Calu3 (cell line): ENCODE measurements at regions not wholly inside any gene's neighbourhood (a gene's known extent, or its start where the extent isn't known, plus 50 kb on each side); places are given as distances from the start of the nearest gene placed in this dataset.
"Not testable (repeated sequence)": the region's sequence is repeated elsewhere in the genome, so short reads cannot be mapped to it uniquely, and the experiment has no call there.

Experiments used
- BruUV-seq: library from RNA; stranded (reverse); fragments of 400-500 nt; replicated peaks from 2 replicates; lab custom pipeline; 2021; lab: Mats Ljungman, UMichigan
- CTCF ChIA-PET: fragments of 300-600 bp; sonication (Branson Sonifier 250); formaldehyde crosslinking; loops from one replicate; lab custom pipeline; 2022; ENCODE audit warnings: antibody characterized with exemption; lab: Charles Lee
- DNase-seq: peaks from one replicate; pipeline ENCODE4 v3.0.0; 2022
- H3K27ac Mint-ChIP-seq: one replicate; pipeline ENCODE4 v1.8.0; 2022; ENCODE audit warnings: mixed read lengths; ENCODE audit not compliant: unreplicated experiment
- H3K27me3 Mint-ChIP-seq: one replicate; pipeline ENCODE4 v1.8.0; 2022; ENCODE audit warnings: mixed read lengths; ENCODE audit not compliant: unreplicated experiment
- H3K36me3 Mint-ChIP-seq: one replicate; pipeline ENCODE4 v1.8.0; 2022; ENCODE audit warnings: mild to moderate bottlenecking, moderate library complexity, mixed read lengths; ENCODE audit not compliant: insufficient read depth, unreplicated experiment
- H3K4me1 Mint-ChIP-seq: one replicate; pipeline ENCODE4 v1.8.0; 2022; ENCODE audit warnings: mild to moderate bottlenecking, low read depth, mixed read lengths; ENCODE audit not compliant: unreplicated experiment
- H3K4me3 Mint-ChIP-seq: one replicate; pipeline ENCODE4 v1.8.0; 2022; ENCODE audit warnings: mild to moderate bottlenecking, low read depth, moderate library complexity, mixed read lengths; ENCODE audit not compliant: unreplicated experiment
- H3K9me3 Mint-ChIP-seq: one replicate; pipeline ENCODE4 v1.8.0; 2022; ENCODE audit warnings: low read depth, mixed read lengths; ENCODE audit not compliant: unreplicated experiment
- CTCF ChIP-seq: fragments of 200-600 bp; IDR thresholded peaks from one replicate; pipeline ENCODE4 v1.8.0; 2022; ENCODE audit warnings: antibody characterized with exemption; ENCODE audit not compliant: unreplicated experiment
- intact Hi-C: fragments of 100-400 bp; cut with micrococcal nuclease; formaldehyde crosslinking; loops from one replicate; pipeline ENCODE4 v1.10.0; 2022; ENCODE audit not compliant: unreplicated experiment

DNA sequence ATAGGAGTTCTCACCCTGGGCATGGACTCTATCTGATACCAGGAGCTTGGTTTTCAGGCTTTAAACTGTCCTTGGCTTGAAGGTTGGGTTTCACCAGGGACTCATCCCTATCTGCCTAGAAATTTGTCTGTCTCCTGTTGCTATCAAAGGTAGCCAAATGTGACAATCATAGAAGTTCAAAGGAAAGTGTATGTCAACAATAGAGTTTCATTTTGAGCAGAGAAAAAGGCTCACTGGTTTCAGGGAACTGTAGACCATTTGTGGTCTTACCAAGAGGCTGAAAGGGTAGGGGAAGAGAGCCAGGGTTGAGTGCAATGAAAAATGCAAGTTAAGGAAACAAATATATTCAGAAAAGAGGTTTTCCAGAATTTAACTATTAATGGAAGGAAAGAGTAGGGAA is 966.8 kb upstream of the CITED2 start:
- CTCF ChIA-PET = no interaction called here
- BruUV-seq = no TSS peak
- no peak for TF ChIP-seq CTCF
- peaks cover 11% of the 10 kb centered on the region for H3K4me1 Mint-ChIP-seq
- no peak for DNase-seq
- no peak overlapping the region for H3K4me3 Mint-ChIP-seq
- H3K36me3 Mint-ChIP-seq = no peaks in the 10 kb centered on the region
- intact Hi-C loops = no loop called here
- no peak overlapping the region for H3K27ac Mint-ChIP-seq
- H3K9me3 Mint-ChIP-seq = peaks cover 8% of the 10 kb centered on the region
- H3K27me3 Mint-ChIP-seq = no peaks in the 10 kb centered on the region

- peaks cover 8% of the 10 kb centered on the region for H3K9me3 Mint-ChIP-seq
- TF ChIP-seq CTCF = no peak
- no peak for DNase-seq
- peaks cover 11% of the 10 kb centered on the region for H3K4me1 Mint-ChIP-seq
- CTCF ChIA-PET = no interaction called here
- H3K4me3 Mint-ChIP-seq = no peak overlapping the region
- intact Hi-C loops = no loop called here
- H3K27me3 Mint-ChIP-seq = no peaks in the 10 kb centered on the region
- no peaks in the 10 kb centered on the region for H3K36me3 Mint-ChIP-seq
- H3K27ac Mint-ChIP-seq = no peak overlapping the region
- no TSS peak for BruUV-seq
Observed at GRCh38 chr6:140340795-140341194, 966.3 kb upstream of the CITED2 start.

DNA sequence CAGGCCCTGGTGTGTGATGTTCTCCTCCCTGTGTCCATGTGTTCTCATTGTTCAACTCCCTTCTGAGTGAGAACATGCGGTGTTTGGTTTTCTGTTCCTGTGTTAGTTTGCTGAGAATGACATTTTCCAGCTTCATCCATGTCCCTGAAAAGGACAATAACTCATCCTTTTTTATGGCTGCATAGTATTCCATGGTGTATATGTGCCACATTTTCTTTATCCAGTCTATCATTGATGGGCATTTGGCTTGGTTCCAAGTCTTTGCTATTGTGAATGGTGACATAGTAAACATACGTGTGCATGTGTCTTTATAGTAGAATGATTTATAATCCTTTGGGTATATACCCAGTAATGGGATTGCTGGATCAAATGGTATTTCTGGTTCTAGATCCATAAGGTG is 964.6 kb upstream of the CITED2 start:
- intact Hi-C loops, DNase-seq, H3K9me3 Mint-ChIP-seq, CTCF ChIA-PET, H3K27me3 Mint-ChIP-seq, BruUV-seq, H3K36me3 Mint-ChIP-seq, H3K4me3 Mint-ChIP-seq, H3K27ac Mint-ChIP-seq, H3K4me1 Mint-ChIP-seq: not testable (repeated sequence)

DNA sequence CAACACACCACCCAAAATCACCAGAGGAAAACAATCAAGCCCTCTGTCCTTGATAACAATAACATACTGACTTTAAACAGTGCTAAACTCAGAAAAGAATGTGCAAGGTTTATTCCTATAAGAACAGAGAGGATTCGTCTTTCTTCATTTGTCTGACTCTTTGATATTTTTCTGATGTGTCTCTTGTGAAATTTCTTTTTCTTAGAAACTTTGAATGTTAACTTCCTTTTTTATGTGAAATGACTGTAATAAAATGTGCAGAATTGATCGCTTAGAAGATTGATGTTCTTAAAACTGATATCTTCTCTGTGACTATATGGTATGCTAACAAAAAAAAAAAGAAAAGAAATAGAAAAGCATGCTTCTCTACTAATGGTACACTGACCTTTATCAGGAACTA is 947.4 kb upstream of the CITED2 start:
- CTCF ChIA-PET = no interaction called here
- Mint-ChIP-seq H3K9me3 (peaks cover 3% of the 10 kb centered on the region), H3K4me3 (no peak overlapping the region), H3K27me3 (no peaks in the 10 kb centered on the region), H3K36me3 (no peaks in the 10 kb centered on the region), H3K4me1 (peaks cover 5% of the 10 kb centered on the region), H3K27ac (no peak overlapping the region)
- DNase-seq = no peak
- BruUV-seq = no TSS peak
- no peak for TF ChIP-seq CTCF
- intact Hi-C loops = no loop called here

DNA sequence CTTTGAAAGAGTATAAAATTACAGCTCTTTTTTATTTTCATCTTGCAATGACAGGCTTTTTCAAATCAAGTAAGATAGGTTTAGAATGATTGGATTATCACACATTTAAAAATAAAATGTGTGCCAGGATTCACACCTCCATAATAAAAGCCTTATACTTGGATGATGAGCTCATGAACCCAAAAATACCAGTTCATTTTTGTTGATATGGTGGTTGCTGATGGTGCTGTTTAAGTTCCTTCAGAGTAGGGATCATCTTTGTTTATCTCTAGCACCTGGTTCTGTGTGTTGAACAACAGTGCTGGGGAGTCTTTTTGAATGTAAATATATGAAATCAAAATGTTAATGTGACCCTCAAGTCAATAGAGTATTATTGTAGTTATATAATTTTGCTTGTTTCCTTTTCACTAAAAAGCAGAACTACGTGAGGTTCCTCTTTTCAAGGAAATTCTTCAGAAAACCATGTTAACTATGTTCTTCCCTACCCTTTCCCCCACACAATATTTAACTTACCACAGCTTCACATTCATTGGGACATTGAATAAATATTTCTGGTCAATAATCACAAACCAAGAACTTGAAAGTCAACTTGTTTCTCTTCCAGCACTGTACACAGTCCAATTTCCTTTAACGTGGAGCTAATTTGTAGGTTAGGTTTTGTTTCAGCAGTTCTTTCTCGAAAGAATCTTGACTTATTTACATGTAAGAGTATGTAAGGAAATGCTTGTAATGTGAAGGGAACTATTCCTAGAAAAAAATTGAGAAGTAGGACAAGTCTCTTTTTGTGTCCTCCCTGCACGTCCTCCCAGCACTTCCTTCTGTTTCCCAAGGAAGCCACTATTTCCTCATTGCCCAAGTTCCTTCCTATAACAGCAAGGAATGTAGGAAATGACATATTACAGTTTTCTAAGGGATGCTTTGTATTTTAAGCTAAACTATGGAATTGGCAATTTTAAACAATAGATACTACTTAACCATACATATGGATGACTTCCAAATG is 945.9 kb upstream of the CITED2 start:
- no peaks in the 10 kb centered on the region for H3K36me3 Mint-ChIP-seq
- H3K4me1 Mint-ChIP-seq = peaks cover 15% of the 10 kb centered on the region
- TF ChIP-seq CTCF = no peak
- DNase-seq = no peak
- H3K4me3 Mint-ChIP-seq = no peak overlapping the region
- intact Hi-C loops = no loop called here
- no peaks in the 10 kb centered on the region for H3K27me3 Mint-ChIP-seq
- H3K9me3 Mint-ChIP-seq = no peaks in the 10 kb centered on the region
- BruUV-seq = no TSS peak
- H3K27ac Mint-ChIP-seq = peak overlapping the region; percentile 58
- CTCF ChIA-PET = no interaction called here
